ENCODE measurements at regions not wholly inside any gene's neighbourhood (a gene's known extent, or its start where the extent isn't known, plus 50 kb on each side); places are given as distances from the start of the nearest gene placed in this dataset.

- TF ChIP-seq CTCF (IDR thresholded peaks at IDR 0.05) (no peak), ZFX (IDR thresholded peaks at IDR 0.05; ENCODE audit: borderline replicate concordance) (no peak)
Observed at GRCh38 chr3:104291878-104292277, 1074.8 kb upstream of the ALCAM start.

Data from 22Rv1 (cell line).